ENCODE measurements at regions not wholly inside any gene's neighbourhood (a gene's known extent, or its start where the extent isn't known, plus 50 kb on each side); places are given as distances from the start of the nearest gene placed in this dataset.

- DNase-seq, result no peak
Measured at GRCh38 chr12:22916241-22916640, 291.3 kb downstream of the ETNK1 start.

- no peak for DNase-seq
Measured at GRCh38 chr12:22916815-22917214, 291.8 kb downstream of the ETNK1 start.

DNA sequence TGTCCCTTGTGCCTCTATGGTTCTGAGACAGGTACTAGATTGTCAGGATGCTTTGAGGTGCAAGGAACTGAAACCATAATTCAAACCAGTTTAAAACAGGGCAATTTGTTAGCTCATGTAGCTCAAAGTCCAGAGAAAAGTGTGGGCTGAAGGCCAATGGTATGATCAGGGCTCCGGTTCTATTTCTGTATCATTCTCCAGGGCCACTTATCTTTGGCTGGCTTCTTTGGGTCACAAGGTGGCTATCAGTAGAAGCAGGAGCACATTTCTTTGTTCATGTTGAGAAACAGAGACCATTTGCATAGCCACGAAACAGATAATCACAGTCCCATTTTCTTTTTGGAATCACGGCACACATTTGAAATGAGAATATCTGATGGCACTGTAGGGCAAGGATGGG is 294.9 kb downstream of the ETNK1 start:
- no peak for DNase-seq

GRCh38 chr12:22923768-22924167 is 298.8 kb downstream of the ETNK1 start:
- no peak for DNase-seq

GRCh38 chr12:22924391-22924790 is 299.4 kb downstream of the ETNK1 start:
- no peak for DNase-seq

GRCh38 chr12:22925623-22926022 is 300.7 kb downstream of the ETNK1 start:
- DNase-seq, result no peak

DNA sequence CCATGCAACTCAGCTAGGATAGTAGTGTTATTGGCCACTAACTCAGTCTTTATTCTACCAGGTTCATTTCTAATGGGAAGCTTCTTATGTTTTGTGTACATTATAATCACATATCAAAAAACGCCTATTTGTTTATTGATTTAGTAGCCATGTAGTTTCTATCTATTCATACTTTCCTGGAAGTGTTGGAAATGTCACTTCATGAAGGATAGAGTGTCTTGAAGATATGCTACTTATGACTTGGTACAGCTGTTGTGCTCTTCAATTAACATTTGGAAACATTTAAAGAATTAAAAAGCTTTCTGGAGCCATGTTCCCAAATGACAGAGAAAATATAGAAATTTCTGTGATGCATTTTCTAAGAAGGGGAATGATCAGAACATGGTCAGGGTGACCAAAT is 307.5 kb downstream of the ETNK1 start:
- DNase-seq, result no peak

DNA sequence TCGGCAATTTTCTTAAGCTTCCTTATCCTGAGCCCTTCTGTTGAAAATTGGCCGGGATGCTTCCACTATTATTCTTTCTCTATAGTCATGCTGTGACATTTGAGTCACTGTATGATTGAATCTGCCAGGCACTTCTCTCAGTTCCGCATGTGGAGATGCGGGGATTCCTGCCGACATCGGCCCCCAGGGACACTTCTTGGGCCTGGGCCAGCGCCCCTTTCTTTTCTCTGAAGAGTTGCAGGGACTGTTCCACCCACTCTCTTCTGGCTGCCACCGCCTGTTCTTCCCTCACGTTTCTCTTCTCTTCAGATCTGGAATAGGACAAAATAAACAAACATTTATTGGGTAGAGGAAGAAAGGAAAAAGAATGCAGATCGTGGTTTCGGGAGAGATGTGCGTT is 310.1 kb downstream of the ETNK1 start:
- no peak for DNase-seq

GRCh38 chr12:22935501-22935900 is 310.5 kb downstream of the ETNK1 start:
- DNase-seq, result no peak

GRCh38 chr12:22938323-22938722 is 313.4 kb downstream of the ETNK1 start:
- no peak for DNase-seq

GRCh38 chr12:22951206-22951605 is 326.2 kb downstream of the ETNK1 start:
- no peak for DNase-seq

DNA sequence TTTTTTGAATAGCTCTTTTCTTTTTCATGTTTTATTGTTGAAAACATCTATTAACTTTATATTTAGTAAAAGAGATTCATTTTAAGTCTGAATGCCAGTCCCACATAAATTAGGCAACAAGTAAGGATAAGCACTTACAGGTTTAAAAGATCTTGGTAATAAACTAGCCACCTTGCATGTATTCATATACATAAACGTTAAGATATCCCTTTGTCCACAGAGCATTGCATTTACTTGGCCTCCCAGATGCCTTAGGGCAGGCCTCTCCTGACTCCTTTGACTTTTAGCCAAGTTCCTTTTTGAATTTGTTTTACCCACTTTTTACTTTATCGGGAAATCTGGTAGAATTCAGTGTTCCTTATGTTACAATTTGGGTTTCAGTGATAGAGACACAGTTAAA is 331.7 kb downstream of the ETNK1 start:
- no peak for DNase-seq

GRCh38 chr12:22967171-22967570 is 342.2 kb downstream of the ETNK1 start:
- no peak for DNase-seq

- DNase-seq, result no peak
Measured at GRCh38 chr12:22969521-22969920, 344.6 kb downstream of the ETNK1 start.

GRCh38 chr12:22971247-22971646 is 346.3 kb downstream of the ETNK1 start:
- DNase-seq, result no peak

- DNase-seq, result no peak
Measured at GRCh38 chr12:22971701-22972191, 346.8 kb downstream of the ETNK1 start.

DNA sequence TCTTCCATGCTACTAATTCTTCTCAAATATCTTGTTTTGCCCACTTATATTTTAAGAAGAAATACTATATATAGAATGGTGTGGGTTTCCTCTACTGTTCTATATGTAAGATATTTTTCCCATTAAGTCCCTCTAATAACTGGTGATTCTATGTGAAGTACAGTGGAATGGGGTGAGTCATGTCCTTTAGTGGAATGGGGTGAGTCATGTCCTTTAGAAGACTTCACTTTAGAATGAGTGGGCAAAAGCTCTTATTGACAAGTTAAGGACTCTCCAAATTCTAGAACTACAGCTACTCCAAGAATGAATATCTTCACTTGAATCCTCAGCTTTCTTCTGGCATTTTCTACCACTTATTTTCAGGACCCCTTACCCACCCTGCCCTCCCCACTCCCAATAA is 349.9 kb downstream of the ETNK1 start:
- DNase-seq, result no peak

DNA sequence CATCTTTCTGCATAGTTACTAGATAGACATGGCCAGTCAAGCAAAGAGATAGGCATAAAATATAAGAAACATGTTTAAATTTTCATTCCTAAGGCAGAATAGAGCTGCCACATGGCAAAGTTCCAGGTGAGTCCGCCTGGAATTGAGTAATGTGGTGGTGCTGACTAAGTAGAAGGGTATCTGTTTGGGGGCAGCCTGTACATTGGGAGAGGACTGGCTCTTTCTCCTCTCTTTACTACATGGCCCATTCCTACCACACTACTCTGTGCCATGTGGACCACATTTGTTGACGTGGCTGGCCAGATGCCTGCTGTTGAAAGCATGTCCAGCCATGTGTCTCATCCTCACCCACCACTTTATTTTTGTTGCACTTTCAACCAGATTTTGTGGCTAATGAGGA is 354.0 kb downstream of the ETNK1 start:
- DNase-seq, result no peak

DNA sequence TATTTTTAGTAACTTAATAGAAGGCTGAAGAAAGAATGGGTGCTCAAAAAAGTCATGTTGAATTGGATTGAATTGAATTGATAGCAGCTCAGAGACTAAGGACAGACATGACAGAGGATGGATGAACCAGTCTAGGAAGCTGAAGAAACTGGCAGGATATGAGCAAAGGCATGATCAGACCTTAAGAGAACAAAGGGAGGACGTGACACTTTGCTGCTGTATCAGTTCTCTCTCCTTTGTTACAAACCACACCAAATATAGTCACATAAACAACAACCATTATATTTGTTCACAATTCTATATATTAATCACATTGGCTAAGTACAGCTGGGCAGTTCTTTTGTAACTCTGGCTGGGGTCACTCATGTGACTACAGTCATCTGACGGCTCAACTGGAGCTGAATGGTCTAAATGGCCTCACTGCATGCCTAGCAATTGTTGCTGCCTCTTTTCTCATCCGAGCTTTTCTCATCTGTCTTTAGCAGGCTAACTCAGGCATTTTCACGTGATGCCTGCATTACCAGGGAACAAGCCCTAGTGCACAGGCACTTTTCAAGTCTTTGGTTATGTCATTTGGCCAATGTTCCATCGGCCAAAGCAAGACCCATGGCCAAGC is 355.0 kb downstream of the ETNK1 start:
- no peak for DNase-seq

GRCh38 chr12:22981711-22982110 is 356.7 kb downstream of the ETNK1 start:
- no peak for DNase-seq

DNA sequence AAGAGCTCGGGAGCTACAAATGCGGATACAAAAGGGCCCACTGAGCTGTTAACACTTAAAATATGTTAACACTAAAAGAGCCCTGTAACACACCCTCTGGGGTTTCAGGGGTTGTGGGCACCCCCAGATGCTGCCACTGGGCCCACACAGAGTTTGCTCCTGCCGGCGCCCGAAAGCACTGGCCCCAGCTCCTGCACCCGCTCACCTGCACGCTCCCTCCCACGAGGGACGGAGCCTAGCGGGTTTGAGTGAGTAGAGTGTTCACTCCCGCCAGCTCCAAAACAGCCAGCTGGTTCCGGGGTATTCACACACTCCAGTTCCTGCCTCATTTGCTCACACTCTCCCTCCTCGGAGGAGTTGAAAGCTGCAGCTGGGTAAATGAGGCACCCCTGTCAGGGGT is 357.7 kb downstream of the ETNK1 start:
- DNase-seq, result no peak

GRCh38 chr12:22986997-22987396 is 362.0 kb downstream of the ETNK1 start:
- DNase-seq, result no peak

DNA sequence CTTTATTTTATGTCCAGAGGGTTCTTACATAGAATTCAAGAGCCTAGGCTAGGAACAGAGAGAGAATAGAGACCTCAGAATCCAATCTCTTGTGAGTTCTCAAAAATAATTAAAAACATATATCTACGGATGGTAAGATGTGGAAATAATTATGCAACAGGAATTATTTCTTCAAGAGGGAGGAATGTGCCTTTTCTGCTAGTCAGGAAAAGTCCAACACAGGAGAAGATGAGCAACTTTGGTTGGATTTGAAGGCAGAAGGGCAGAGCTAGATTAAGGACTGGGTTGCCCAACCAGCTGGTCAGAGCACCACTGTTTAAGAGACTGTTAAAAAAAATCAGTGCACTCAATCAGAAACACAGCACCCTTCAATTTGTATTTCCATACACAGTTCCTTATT is 365.5 kb downstream of the ETNK1 start:
- DNase-seq, result no peak

GRCh38 chr12:22991250-22991844 is 366.4 kb downstream of the ETNK1 start:
- no peak for DNase-seq
